WTC11 (cell line): ENCODE measurements at regions not wholly inside any gene's neighbourhood (a gene's known extent, or its start where the extent isn't known, plus 50 kb on each side); places are given as distances from the start of the nearest gene placed in this dataset.

ENCODE experiments used
- ATAC-seq: fragments of 200-7000 bp; cut with Tn5 transposase; 2 replicates; pipeline ENCODE4 v1.10.0; 2021; ENCODE audit warnings: mild to moderate bottlenecking, moderate library complexity
- CTCF ChIA-PET: fragments of 300-600 bp; sonication (Branson Sonifier 250); formaldehyde crosslinking; loops from one replicate; lab custom pipeline; 2021; ENCODE audit warnings: antibody characterized with exemption; lab: Charles Lee
- POLR2A ChIA-PET: fragments of 350-600 bp; sonication (Branson Sonifier 250); formaldehyde crosslinking; loops from one replicate; lab custom pipeline; 2021; ENCODE audit warnings: antibody characterized with exemption; lab: Charles Lee
- DNase-seq: peaks from one replicate; pipeline ENCODE4 v3.0.0; 2021; ENCODE audit warnings: low spot score
- H3K27ac Mint-ChIP-seq: 2 replicates; pipeline ENCODE4 v1.8.0; 2021; ENCODE audit warnings: mixed read lengths
- H3K27me3 Mint-ChIP-seq: 2 replicates; pipeline ENCODE4 v1.8.0; 2021; ENCODE audit warnings: low read depth, mild to moderate bottlenecking, moderate library complexity, mixed read lengths
- H3K36me3 Mint-ChIP-seq: 2 replicates; pipeline ENCODE4 v1.8.0; 2021; ENCODE audit warnings: mixed read lengths
- H3K4me1 Mint-ChIP-seq: 2 replicates; pipeline ENCODE4 v1.8.0; 2022; ENCODE audit warnings: mixed read lengths
- H3K4me3 Mint-ChIP-seq: 2 replicates; pipeline ENCODE4 v1.8.0; 2021; ENCODE audit warnings: mild to moderate bottlenecking, moderate library complexity, mixed read lengths
- H3K9me3 Mint-ChIP-seq: 2 replicates; pipeline ENCODE4 v1.8.0; 2021; ENCODE audit warnings: mixed read lengths
- CREB1 ChIP-seq: sonication (generic); formaldehyde crosslinking; IDR thresholded peaks from 2 replicates; pipeline ENCODE4 v1.8.0; 2023; ENCODE audit warnings: mild to moderate bottlenecking, missing genetic modification reagents
- CREM ChIP-seq: sonication (generic); formaldehyde crosslinking; IDR thresholded peaks from 2 replicates; pipeline ENCODE4 v1.8.1; 2022; ENCODE audit warnings: mild to moderate bottlenecking, missing genetic modification reagents, moderate library complexity
- ESRRA ChIP-seq: sonication (generic); formaldehyde crosslinking; IDR thresholded peaks from 2 replicates; pipeline ENCODE4 v1.8.1; 2022; ENCODE audit warnings: mild to moderate bottlenecking, missing genetic modification reagents, borderline replicate concordance
- FOXP1 ChIP-seq: sonication (generic); formaldehyde crosslinking; IDR thresholded peaks from 2 replicates; pipeline ENCODE4 v1.8.0; 2022; ENCODE audit warnings: missing genetic modification reagents, mild to moderate bottlenecking, moderate library complexity, borderline replicate concordance
- GTF2I ChIP-seq: fragments of 250-450 bp; sonication (Bioruptor Pico); conservative IDR thresholded peaks from 2 replicates; pipeline ENCODE4 v1.4.0; 2021; ENCODE audit warnings: mild to moderate bottlenecking
- IRF2 ChIP-seq: sonication (generic); formaldehyde crosslinking; IDR thresholded peaks from 2 replicates; pipeline ENCODE4 v1.8.0; 2022; ENCODE audit warnings: low read depth, missing genetic modification reagents, borderline replicate concordance
- KAT7 ChIP-seq: sonication (generic); formaldehyde crosslinking; IDR thresholded peaks from 2 replicates; pipeline ENCODE4 v1.8.1; 2023; ENCODE audit warnings: missing genetic modification reagents, mild to moderate bottlenecking, borderline replicate concordance
- NR1H2 ChIP-seq: sonication (generic); formaldehyde crosslinking; IDR thresholded peaks from 2 replicates; pipeline ENCODE4 v1.9.0; 2021; ENCODE audit warnings: mild to moderate bottlenecking, moderate library complexity, missing genetic modification reagents
- RORB ChIP-seq: fragments of 250-450 bp; sonication (Bioruptor Pico); IDR thresholded peaks from 2 replicates; pipeline ENCODE4 v1.9.0; 2021; ENCODE audit warnings: mild to moderate bottlenecking
- SMAD3 ChIP-seq: sonication (generic); formaldehyde crosslinking; IDR thresholded peaks from 2 replicates; pipeline ENCODE4 v1.8.0; 2022; ENCODE audit warnings: missing genetic modification reagents, mild to moderate bottlenecking, borderline replicate concordance
- ZNF263 ChIP-seq: sonication (generic); formaldehyde crosslinking; IDR thresholded peaks from 2 replicates; pipeline ENCODE4 v1.8.1; 2022; ENCODE audit warnings: low read depth, mild to moderate bottlenecking, moderate library complexity, missing genetic modification reagents
- ZNF671 ChIP-seq: fragments of 250-450 bp; sonication (Bioruptor Pico); IDR thresholded peaks from 2 replicates; pipeline ENCODE4 v1.8.0; 2021; ENCODE audit warnings: mild to moderate bottlenecking
- TF ChIP-seq, protein P1 (sequence below): sonication (generic); formaldehyde crosslinking; IDR thresholded peaks from 2 replicates; pipeline ENCODE4 v1.8.1; 2023; ENCODE audit warnings: mild to moderate bottlenecking, missing genetic modification reagents, moderate library complexity
- TF ChIP-seq, protein P2 (sequence below): fragments of 200-600 bp; IDR thresholded peaks from 2 replicates; pipeline ENCODE4 v1.8.0; 2022; ENCODE audit warnings: antibody characterized with exemption
- TF ChIP-seq, protein P3 (sequence below): fragments of 250-450 bp; sonication (Bioruptor Pico); IDR thresholded peaks from 2 replicates; pipeline ENCODE4 v2.1.2; 2022; ENCODE audit warnings: mild to moderate bottlenecking, moderate library complexity
- TF ChIP-seq, protein P4 (sequence below): sonication (generic); formaldehyde crosslinking; IDR thresholded peaks from 2 replicates; pipeline ENCODE4 v1.8.0; 2022; ENCODE audit warnings: missing genetic modification reagents
- TF ChIP-seq, protein P5 (sequence below): sonication (generic); formaldehyde crosslinking; IDR thresholded peaks from 2 replicates; pipeline ENCODE4 v1.8.1; 2022; ENCODE audit warnings: missing genetic modification reagents, borderline replicate concordance
- TF ChIP-seq, protein P6 (sequence below): sonication (generic); formaldehyde crosslinking; IDR thresholded peaks from 2 replicates; pipeline ENCODE4 v1.8.0; 2022; ENCODE audit warnings: mild to moderate bottlenecking, missing genetic modification reagents
- TF ChIP-seq, protein P7 (sequence below): sonication (generic); formaldehyde crosslinking; IDR thresholded peaks from 2 replicates; pipeline ENCODE4 v1.8.0; 2022; ENCODE audit warnings: mild to moderate bottlenecking, missing genetic modification reagents

DNA sequence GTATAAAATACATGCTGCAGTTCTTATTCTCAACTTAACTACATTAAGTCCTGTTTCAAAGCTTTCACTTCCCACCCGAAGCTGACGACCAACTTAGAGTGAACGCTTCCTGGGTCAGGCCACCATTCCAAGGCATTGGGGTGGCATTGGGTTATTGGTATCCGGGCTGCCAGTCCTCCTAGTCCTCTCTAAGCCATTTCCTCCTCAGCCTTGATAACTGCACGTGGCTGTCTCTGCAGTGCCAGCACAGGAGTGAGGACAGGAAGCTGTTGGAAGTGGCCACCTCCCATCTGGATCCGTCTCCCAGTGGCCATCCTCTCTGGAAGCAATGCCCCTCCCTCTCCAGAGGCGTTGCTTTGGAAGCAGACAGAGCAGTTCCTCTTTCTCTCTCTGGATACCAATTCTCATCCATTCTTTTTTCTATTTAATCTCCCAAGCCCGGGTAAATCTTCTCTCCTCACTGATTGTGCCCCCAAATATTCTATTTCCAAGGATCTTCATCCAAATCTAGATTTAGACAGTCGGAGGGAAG lies 354.7 kb downstream of the EIPR1 start (continued):
- TF ChIP-seq ESRRA (no peak), GTF2I (no peak)
- TF ChIP-seq, protein P1, sequence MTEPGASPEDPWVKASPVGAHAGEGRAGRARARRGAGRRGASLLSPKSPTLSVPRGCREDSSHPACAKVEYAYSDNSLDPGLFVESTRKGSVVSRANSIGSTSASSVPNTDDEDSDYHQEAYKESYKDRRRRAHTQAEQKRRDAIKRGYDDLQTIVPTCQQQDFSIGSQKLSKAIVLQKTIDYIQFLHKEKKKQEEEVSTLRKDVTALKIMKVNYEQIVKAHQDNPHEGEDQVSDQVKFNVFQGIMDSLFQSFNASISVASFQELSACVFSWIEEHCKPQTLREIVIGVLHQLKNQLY (CRISPR knock-in tag), result no peak
- TF ChIP-seq, all 79 proteins: peak for 0

DNA sequence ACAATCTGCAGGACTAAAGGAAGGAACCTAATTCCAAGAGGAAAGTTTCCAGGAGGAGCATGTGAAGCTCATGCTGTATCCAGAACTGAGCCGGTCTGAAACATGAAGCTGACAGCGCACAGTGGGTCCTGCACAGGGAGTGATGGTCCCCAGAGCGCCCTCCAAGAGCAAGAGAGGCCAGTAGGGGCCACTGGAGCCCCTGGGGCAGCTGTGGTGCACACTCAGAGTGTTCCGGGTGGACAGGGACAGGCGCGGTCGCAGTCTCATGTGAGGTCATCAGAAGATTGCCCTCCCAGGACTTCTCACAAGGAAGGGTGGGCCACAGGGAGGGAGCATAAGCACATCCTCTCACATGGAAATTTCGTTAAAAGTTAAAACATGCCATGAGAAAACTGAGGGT lies 355.9 kb downstream of the EIPR1 start:
- POLR2A ChIA-PET, result no interaction called here
- no peak overlapping the region for H3K4me3 Mint-ChIP-seq
- H3K27me3 Mint-ChIP-seq, result peaks cover 13% of the 10 kb centered on the region
- DNase-seq, result no peak
- H3K27ac Mint-ChIP-seq, result no peak overlapping the region
- peaks cover 27% of the 10 kb centered on the region for H3K4me1 Mint-ChIP-seq
- 0 out of 2 replicates have a peak, but pooled peaks cover 8% of the 10 kb centered on the region for H3K36me3 Mint-ChIP-seq
- H3K9me3 Mint-ChIP-seq, result peaks cover 51% of the 10 kb centered on the region
- ATAC-seq, result no peak
- TF ChIP-seq CREB1 (CRISPR knock-in tag) (no peak), SMAD3 (CRISPR knock-in tag) (no peak), ZNF263 (CRISPR knock-in tag) (no peak), ZNF671 (CRISPR knock-in tag) (no peak), FOXP1 (CRISPR knock-in tag) (no peak), NR1H2 (CRISPR knock-in tag) (no peak), RORB (CRISPR knock-in tag) (no peak), IRF2 (CRISPR knock-in tag) (no peak), CREM (no peak), KAT7 (no peak)
- TF ChIP-seq, protein P2, sequence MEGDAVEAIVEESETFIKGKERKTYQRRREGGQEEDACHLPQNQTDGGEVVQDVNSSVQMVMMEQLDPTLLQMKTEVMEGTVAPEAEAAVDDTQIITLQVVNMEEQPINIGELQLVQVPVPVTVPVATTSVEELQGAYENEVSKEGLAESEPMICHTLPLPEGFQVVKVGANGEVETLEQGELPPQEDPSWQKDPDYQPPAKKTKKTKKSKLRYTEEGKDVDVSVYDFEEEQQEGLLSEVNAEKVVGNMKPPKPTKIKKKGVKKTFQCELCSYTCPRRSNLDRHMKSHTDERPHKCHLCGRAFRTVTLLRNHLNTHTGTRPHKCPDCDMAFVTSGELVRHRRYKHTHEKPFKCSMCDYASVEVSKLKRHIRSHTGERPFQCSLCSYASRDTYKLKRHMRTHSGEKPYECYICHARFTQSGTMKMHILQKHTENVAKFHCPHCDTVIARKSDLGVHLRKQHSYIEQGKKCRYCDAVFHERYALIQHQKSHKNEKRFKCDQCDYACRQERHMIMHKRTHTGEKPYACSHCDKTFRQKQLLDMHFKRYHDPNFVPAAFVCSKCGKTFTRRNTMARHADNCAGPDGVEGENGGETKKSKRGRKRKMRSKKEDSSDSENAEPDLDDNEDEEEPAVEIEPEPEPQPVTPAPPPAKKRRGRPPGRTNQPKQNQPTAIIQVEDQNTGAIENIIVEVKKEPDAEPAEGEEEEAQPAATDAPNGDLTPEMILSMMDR, result no peak
- TF ChIP-seq, protein P3, sequence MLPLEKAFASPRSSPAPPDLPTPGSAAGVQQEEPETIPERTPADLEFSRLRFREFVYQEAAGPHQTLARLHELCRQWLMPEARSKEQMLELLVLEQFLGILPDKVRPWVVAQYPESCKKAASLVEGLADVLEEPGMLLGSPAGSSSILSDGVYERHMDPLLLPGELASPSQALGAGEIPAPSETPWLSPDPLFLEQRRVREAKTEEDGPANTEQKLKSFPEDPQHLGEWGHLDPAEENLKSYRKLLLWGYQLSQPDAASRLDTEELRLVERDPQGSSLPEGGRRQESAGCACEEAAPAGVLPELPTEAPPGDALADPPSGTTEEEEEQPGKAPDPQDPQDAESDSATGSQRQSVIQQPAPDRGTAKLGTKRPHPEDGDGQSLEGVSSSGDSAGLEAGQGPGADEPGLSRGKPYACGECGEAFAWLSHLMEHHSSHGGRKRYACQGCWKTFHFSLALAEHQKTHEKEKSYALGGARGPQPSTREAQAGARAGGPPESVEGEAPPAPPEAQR (CRISPR knock-in tag), result no peak
- TF ChIP-seq, protein P4, sequence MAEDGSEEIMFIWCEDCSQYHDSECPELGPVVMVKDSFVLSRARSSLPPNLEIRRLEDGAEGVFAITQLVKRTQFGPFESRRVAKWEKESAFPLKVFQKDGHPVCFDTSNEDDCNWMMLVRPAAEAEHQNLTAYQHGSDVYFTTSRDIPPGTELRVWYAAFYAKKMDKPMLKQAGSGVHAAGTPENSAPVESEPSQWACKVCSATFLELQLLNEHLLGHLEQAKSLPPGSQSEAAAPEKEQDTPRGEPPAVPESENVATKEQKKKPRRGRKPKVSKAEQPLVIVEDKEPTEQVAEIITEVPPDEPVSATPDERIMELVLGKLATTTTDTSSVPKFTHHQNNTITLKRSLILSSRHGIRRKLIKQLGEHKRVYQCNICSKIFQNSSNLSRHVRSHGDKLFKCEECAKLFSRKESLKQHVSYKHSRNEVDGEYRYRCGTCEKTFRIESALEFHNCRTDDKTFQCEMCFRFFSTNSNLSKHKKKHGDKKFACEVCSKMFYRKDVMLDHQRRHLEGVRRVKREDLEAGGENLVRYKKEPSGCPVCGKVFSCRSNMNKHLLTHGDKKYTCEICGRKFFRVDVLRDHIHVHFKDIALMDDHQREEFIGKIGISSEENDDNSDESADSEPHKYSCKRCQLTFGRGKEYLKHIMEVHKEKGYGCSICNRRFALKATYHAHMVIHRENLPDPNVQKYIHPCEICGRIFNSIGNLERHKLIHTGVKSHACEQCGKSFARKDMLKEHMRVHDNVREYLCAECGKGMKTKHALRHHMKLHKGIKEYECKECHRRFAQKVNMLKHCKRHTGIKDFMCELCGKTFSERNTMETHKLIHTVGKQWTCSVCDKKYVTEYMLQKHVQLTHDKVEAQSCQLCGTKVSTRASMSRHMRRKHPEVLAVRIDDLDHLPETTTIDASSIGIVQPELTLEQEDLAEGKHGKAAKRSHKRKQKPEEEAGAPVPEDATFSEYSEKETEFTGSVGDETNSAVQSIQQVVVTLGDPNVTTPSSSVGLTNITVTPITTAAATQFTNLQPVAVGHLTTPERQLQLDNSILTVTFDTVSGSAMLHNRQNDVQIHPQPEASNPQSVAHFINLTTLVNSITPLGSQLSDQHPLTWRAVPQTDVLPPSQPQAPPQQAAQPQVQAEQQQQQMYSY (CRISPR knock-in tag), result no peak
- TF ChIP-seq, protein P5, sequence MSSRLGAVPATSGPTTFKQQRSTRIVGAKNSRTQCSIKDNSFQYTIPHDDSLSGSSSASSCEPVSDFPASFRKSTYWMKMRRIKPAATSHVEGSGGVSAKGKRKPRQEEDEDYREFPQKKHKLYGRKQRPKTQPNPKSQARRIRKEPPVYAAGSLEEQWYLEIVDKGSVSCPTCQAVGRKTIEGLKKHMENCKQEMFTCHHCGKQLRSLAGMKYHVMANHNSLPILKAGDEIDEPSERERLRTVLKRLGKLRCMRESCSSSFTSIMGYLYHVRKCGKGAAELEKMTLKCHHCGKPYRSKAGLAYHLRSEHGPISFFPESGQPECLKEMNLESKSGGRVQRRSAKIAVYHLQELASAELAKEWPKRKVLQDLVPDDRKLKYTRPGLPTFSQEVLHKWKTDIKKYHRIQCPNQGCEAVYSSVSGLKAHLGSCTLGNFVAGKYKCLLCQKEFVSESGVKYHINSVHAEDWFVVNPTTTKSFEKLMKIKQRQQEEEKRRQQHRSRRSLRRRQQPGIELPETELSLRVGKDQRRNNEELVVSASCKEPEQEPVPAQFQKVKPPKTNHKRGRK, result no peak
- TF ChIP-seq, protein P6, sequence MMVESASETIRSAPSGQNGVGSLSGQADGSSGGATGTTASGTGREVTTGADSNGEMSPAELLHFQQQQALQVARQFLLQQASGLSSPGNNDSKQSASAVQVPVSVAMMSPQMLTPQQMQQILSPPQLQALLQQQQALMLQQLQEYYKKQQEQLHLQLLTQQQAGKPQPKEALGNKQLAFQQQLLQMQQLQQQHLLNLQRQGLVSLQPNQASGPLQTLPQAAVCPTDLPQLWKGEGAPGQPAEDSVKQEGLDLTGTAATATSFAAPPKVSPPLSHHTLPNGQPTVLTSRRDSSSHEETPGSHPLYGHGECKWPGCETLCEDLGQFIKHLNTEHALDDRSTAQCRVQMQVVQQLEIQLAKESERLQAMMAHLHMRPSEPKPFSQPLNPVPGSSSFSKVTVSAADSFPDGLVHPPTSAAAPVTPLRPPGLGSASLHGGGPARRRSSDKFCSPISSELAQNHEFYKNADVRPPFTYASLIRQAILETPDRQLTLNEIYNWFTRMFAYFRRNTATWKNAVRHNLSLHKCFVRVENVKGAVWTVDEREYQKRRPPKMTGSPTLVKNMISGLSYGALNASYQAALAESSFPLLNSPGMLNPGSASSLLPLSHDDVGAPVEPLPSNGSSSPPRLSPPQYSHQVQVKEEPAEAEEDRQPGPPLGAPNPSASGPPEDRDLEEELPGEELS, result no peak
- TF ChIP-seq, protein P7, sequence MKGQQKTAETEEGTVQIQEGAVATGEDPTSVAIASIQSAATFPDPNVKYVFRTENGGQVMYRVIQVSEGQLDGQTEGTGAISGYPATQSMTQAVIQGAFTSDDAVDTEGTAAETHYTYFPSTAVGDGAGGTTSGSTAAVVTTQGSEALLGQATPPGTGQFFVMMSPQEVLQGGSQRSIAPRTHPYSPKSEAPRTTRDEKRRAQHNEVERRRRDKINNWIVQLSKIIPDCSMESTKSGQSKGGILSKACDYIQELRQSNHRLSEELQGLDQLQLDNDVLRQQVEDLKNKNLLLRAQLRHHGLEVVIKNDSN, result no peak
- CTCF ChIA-PET, result no interaction called here
